Stimulated activated CD4-positive, alpha-beta T cell treated with anti-CD3 and anti-CD28 coated beads, Interleukin-12 subunit alpha, Interleukin-12 subunit beta, amount 100 ng/mL, for 48 hours (primary cell): ENCODE measurements at regions not wholly inside any gene's neighbourhood (a gene's known extent, or its start where the extent isn't known, plus 50 kb on each side); places are given as distances from the start of the nearest gene placed in this dataset.

ENCODE experiments used
- DNase-seq, 3 donors: peaks; one replicate each; pipeline ENCODE4 v3.0.0-alpha.2; 2020; ENCODE audit warnings: low read depth in 2 of 3, low spot score in 1 of 3

DNA sequence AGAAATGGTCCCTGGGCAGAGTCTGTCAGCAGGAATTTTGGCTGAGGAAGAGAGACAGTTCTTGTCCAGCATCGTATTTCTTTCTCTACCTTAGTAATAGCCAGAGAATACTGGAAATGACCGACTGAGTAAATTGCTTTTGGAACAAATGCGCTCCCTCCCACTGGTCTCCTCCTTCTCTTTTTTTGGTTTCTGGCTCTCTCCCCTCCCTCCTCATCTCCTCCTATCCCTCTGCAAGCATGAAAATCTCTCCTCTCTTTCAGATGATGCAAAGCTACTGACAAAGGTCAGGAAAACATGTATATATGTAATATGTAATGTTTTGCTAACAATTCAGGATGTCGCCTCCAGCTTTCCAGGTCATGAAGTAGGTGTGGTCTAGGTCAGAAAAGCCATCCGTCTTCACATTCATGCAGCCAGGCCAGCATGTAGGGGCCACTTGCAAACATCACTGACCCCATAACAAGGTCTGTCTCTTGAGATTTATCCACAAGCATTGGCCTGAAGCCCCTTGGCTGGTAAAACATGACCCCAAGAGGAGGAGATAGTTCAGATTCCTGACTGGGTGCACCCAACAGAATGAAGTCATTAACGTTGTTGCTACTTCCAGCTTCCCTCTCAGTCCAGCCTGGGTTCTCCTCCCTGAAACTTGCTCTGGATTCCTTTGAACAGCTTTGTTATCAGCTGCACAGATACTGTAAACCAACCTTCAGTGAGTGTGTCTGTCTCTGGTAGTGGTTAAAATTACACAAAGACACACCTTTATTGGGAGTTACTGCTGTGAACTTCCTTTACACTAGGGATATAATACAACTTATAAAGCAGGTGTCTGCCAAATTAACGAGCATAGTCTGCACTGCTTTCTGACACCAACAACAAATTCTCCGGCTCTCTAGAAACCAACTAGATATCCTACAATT is 864.4 kb upstream of the KLHL29 start:
- DNase-seq = no peak

GRCh38 chr2:22521620-22522019 is 863.4 kb upstream of the KLHL29 start:
- no peak for DNase-seq

- no peak for DNase-seq
Observed at GRCh38 chr2:22525681-22526080, 859.3 kb upstream of the KLHL29 start.

- DNase-seq = no peak
Observed at GRCh38 chr2:22530131-22530530, 854.8 kb upstream of the KLHL29 start.

- no peak for DNase-seq
Observed at GRCh38 chr2:22536133-22536532, 848.8 kb upstream of the KLHL29 start.

DNA sequence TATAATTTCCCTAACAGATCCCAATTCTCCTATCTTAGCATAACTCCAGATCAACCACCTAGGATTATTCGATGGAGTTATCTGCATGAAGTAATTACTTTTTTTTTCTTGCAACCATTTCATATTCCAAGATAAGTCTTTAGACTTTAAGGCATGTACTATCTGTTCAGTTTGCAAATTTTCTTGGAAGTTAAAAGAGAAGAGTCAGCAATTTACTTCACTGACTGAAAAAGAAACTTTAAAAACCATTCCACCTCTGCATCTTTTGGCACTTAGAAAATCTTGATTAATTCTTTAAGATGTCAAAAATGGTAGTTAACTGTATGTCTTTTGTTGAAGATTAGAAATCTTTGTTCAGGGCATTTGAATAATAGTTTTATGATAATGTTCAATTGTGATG is 830.5 kb upstream of the KLHL29 start:
- DNase-seq = no peak

DNA sequence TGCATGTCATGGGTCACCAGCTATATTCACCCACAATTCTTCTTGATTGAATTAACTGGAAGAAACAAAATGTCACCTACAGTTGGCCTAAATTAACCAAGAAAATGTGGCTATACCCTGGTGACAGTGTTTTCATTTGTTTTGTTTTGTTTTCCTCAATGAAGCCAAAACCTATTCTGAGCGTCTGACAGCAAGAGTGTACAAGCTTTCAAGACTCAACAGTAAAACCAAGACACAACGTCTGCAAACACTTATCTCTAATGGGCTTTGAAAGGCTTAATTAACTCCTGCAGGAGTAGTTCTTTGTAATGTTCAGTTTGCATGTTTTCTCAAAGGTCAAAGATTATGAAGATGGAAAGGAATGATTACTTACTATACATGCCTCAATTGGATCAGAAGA is 827.6 kb upstream of the KLHL29 start:
- no peak for DNase-seq

GRCh38 chr2:22560021-22560420 is 825.0 kb upstream of the KLHL29 start:
- no peak for DNase-seq

GRCh38 chr2:22579341-22579740 is 805.6 kb upstream of the KLHL29 start:
- no peak for DNase-seq

DNA sequence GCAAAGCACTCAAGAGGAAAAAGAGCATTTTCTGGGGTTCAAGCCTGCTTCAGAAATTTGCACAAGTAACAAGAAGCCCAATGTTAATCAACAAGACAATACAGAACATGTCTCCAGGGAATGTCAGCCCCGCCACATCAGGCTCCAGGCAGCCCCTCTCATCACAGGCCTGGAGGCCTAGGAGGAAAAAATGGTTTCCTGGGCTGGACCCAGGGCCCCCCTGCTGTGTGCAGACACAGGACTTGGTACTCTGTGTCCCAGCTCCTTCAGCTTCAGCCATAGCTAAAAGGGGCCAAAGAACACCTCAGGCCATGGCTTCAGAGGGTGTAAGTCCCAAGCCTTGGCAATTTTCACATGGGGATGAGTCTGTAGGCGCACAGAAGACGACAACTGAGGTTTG is 802.9 kb upstream of the KLHL29 start:
- no peak for DNase-seq

GRCh38 chr2:22596306-22596705 is 788.7 kb upstream of the KLHL29 start:
- no peak for DNase-seq

DNA sequence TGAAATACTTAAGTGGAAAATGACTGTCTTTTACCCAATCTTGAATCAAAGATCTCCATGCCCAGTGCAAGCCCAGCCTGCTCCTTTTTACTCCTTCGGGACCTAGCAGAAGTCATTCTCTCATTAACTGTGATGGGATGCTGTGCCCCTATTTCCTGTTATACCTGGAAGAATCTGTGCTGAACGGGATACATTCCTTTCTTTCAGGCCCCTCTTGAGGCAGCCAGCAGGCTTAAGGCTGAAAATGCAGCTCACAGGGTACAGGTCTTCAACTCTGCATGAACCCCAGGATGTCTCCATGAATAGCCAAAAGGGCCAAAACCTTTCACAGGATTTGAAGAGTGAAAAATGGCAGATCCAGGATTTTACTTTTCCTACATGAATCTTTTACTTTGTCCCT is 784.8 kb upstream of the KLHL29 start:
- DNase-seq = no peak

DNA sequence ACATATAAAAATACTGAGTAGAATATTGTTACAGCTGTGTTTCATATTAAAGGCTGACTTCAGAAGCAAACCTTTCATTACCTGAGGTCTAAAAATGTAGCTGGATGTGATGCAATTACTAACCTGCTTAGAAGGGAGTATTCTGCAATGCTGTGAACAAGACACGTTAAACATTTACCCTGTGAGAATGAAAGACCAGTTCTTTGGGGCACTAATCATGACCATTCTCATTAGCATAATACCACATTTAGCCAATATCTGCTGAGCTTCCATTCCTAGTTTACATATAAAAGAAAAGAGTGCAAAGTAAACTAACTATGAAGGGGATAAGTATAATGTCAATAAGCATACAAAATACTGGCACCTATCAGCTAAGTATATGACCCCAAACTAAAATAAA is 784.0 kb upstream of the KLHL29 start:
- no peak for DNase-seq

- DNase-seq = no peak
Observed at GRCh38 chr2:22604136-22604535, 780.8 kb upstream of the KLHL29 start.

GRCh38 chr2:22616031-22616430 is 768.9 kb upstream of the KLHL29 start:
- DNase-seq = no peak

DNA sequence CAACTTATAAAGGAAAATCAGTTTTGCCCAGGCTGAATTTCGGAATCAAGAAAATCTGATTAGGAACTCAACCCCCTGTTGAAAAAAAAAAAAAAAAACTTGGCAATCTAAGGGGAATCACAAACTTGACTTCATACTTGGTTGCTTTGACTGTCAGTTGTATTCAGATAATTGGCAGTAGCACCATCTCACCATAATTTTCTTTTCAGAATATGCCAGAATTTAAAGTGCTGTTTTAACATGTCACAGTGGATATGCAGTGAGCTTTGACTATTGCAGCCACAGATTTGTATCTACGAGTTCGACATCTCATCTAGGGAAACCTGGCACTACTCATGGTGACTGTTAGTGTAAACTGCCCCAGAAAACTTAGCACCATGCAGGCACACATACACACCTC is 761.4 kb upstream of the KLHL29 start:
- DNase-seq = no peak

GRCh38 chr2:22626621-22627020 is 758.4 kb upstream of the KLHL29 start:
- DNase-seq = no peak

GRCh38 chr2:22628221-22628620 is 756.8 kb upstream of the KLHL29 start:
- DNase-seq = no peak

DNA sequence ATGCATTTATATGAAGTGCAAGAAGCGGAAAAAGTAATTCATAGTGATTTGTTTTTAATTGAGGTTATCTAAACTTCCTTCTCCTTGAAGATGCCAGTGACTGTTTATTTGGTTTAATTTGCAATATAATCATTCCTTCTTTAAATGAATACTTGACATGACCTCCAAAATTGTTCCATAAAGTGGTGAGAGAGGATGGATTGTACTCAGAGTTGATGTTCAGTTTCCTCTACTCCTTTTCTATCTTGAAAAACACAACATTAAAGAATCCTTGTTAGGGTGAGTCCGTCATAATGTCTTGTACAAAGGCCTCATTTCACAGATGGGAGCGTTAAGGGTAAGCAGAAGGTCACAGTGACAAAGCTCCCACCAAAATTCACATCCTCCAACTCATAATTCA is 756.1 kb upstream of the KLHL29 start:
- DNase-seq = no peak

GRCh38 chr2:22634167-22634566 is 750.8 kb upstream of the KLHL29 start:
- no peak for DNase-seq

- no peak for DNase-seq
Observed at GRCh38 chr2:22656426-22656825, 728.6 kb upstream of the KLHL29 start.

- DNase-seq = no peak
Observed at GRCh38 chr2:22673529-22673928, 711.5 kb upstream of the KLHL29 start.

GRCh38 chr2:22683914-22684313 is 701.1 kb upstream of the KLHL29 start:
- DNase-seq = no peak
